HFFc6 (cell line): ENCODE measurements at regions not wholly inside any gene's neighbourhood (a gene's known extent, or its start where the extent isn't known, plus 50 kb on each side); places are given as distances from the start of the nearest gene placed in this dataset.

Experiments
- DNase-seq: peaks from one replicate; pipeline ENCODE4 v3.0.0-alpha.2; 2018
- H3K27ac Mint-ChIP-seq: 2 replicates; pipeline ENCODE4 v1.8.0; 2020; ENCODE audit warnings: mild to moderate bottlenecking, mixed read lengths
- H3K27me3 Mint-ChIP-seq: 2 replicates; pipeline ENCODE4 v1.8.0; 2021; ENCODE audit warnings: mild to moderate bottlenecking, moderate library complexity, mixed read lengths; ENCODE audit not compliant: insufficient read depth
- H3K36me3 Mint-ChIP-seq: 2 replicates; pipeline ENCODE4 v1.8.0; 2021; ENCODE audit warnings: low read depth, mixed read lengths
- H3K4me1 Mint-ChIP-seq: 2 replicates; pipeline ENCODE4 v1.8.0; 2020; ENCODE audit warnings: low read depth, mixed read lengths
- H3K4me3 Mint-ChIP-seq: 2 replicates; pipeline ENCODE4 v1.8.0; 2020; ENCODE audit warnings: mild to moderate bottlenecking, moderate library complexity, mixed read lengths
- H3K9me3 Mint-ChIP-seq: 2 replicates; pipeline ENCODE4 v1.8.0; 2020; ENCODE audit warnings: mild to moderate bottlenecking, mixed read lengths
- TF ChIP-seq, protein P1 (sequence below): fragments of 200-600 bp; sonication (generic); IDR thresholded peaks from 2 replicates; pipeline ENCODE4 v1.5.0; 2021; ENCODE audit warnings: antibody characterized with exemption, mild to moderate bottlenecking

DNA sequence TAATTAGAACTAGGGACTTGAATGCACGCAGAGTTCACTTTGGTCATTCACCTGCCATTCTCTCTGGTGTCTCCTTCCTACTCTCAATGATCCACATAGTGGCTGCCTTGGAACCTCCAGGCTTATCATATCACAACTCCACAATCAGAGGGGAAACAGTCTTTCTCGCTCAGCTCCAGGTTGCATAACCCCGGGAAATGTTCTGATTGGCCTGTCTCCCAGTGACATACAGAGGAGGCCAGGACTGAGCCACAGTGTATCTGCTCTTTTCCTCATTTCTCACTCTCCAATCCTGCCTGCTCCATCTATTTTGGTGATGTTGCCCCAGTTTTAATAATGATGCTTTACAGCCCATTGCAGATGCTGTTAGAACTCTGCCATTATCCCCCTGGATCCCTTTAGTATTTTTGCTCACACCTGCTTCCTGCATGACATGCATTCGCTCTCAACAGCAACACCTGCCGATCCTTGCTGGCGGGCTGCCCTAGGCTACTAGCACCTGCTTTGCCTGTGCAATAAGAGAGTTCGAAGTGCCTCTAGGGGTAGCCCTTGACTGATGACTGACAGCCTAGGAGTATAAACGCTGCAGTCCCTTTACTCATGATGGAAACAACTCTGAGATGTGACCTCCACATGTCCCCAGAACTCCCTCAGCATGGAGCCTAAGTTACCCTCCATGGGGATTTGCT, 211.3 kb upstream of the RPS6KA3 start:
- H3K27ac Mint-ChIP-seq: no peak overlapping the region
- TF ChIP-seq, protein P1, sequence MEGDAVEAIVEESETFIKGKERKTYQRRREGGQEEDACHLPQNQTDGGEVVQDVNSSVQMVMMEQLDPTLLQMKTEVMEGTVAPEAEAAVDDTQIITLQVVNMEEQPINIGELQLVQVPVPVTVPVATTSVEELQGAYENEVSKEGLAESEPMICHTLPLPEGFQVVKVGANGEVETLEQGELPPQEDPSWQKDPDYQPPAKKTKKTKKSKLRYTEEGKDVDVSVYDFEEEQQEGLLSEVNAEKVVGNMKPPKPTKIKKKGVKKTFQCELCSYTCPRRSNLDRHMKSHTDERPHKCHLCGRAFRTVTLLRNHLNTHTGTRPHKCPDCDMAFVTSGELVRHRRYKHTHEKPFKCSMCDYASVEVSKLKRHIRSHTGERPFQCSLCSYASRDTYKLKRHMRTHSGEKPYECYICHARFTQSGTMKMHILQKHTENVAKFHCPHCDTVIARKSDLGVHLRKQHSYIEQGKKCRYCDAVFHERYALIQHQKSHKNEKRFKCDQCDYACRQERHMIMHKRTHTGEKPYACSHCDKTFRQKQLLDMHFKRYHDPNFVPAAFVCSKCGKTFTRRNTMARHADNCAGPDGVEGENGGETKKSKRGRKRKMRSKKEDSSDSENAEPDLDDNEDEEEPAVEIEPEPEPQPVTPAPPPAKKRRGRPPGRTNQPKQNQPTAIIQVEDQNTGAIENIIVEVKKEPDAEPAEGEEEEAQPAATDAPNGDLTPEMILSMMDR: no peak
- no peak overlapping the region for H3K4me3 Mint-ChIP-seq
- H3K4me1 Mint-ChIP-seq: no peaks in the 10 kb centered on the region
- no peaks in the 10 kb centered on the region for H3K36me3 Mint-ChIP-seq
- DNase-seq: no peak
- no peaks in the 10 kb centered on the region for H3K9me3 Mint-ChIP-seq
- H3K27me3 Mint-ChIP-seq: no peaks in the 10 kb centered on the region

- TF ChIP-seq, protein P1: no peak
- Mint-ChIP-seq H3K27me3 (no peaks in the 10 kb centered on the region), H3K36me3 (no peaks in the 10 kb centered on the region), H3K4me3 (no peak overlapping the region), H3K9me3 (no peaks in the 10 kb centered on the region), H3K27ac (no peak overlapping the region), H3K4me1 (no peaks in the 10 kb centered on the region)
- no peak for DNase-seq
Observed at GRCh38 chrX:20477219-20477618, 210.5 kb upstream of the RPS6KA3 start.

DNA sequence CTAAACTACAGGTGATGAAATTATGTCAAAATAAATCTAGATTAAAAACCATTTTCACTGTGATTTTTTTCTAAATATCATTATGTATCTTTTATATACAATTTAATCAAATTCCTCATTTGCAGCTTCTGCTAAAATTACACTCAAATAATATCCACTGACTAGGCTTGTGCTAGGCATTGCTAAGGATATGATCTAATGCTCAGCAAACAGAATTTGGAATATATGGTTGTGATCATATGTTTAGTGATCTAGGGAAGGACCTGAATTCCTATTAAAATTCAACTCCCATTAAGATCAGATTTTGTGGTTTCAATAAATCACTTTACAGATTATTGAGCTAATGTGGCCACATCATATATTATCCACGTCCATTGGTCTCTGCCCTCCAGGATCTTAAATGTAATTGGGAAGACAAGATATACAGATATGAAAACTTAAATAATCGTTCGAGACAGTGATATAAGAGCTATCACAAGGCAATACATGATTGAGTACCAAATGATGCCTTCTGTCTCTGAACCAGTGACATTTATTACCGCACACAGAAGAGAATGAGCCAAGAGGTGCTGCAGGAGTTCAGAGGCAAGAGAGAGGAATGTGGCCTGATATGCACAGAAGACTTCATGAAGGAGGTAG, 206.0 kb upstream of the RPS6KA3 start:
- H3K9me3 Mint-ChIP-seq: no peaks in the 10 kb centered on the region
- no peaks in the 10 kb centered on the region for H3K27me3 Mint-ChIP-seq
- no peak overlapping the region for H3K27ac Mint-ChIP-seq
- H3K36me3 Mint-ChIP-seq: no peaks in the 10 kb centered on the region
- TF ChIP-seq, protein P1: no peak
- no peak for DNase-seq
- H3K4me3 Mint-ChIP-seq: no peak overlapping the region
- no peaks in the 10 kb centered on the region for H3K4me1 Mint-ChIP-seq

GRCh38 chrX:20472148-20472547, 205.4 kb upstream of the RPS6KA3 start:
- Mint-ChIP-seq H3K4me1 (no peaks in the 10 kb centered on the region), H3K4me3 (no peak overlapping the region), H3K27me3 (no peaks in the 10 kb centered on the region), H3K9me3 (no peaks in the 10 kb centered on the region), H3K36me3 (no peaks in the 10 kb centered on the region), H3K27ac (no peak overlapping the region)
- TF ChIP-seq, protein P1: no peak
- DNase-seq: no peak

GRCh38 chrX:20471483-20471882, 204.8 kb upstream of the RPS6KA3 start:
- Mint-ChIP-seq H3K27me3 (no peaks in the 10 kb centered on the region), H3K4me3 (no peak overlapping the region), H3K27ac (no peak overlapping the region), H3K9me3 (no peaks in the 10 kb centered on the region), H3K4me1 (0 out of 2 replicates have a peak, but pooled peaks cover 2% of the 10 kb centered on the region), H3K36me3 (no peaks in the 10 kb centered on the region)
- DNase-seq: no peak
- TF ChIP-seq, protein P1: no peak
